VCaP (cell line): ENCODE measurements at regions not wholly inside any gene's neighbourhood (a gene's known extent, or its start where the extent isn't known, plus 50 kb on each side); places are given as distances from the start of the nearest gene placed in this dataset.
A peak's percentile ranks its signal among the peaks of the same experiment; 100 is the strongest.

ENCODE experiments used
- H3K27ac ChIP-seq: fragments of 450-650 bp; 2 replicates; pipeline ENCODE4 v1.5.1; 2017
- CTCF ChIP-seq: fragments of 450-650 bp; conservative IDR thresholded peaks from 2 replicates; pipeline ENCODE4 v1.5.1; 2017; ENCODE audit warnings: mild to moderate bottlenecking, moderate library complexity

GRCh38 chr3:18295171-18295920, 129.8 kb downstream of the SATB1 start:
- TF ChIP-seq CTCF, result peak; percentile 58
- H3K27ac ChIP-seq, result no peak overlapping the region

GRCh38 chr3:18290157-18290556, 135.0 kb downstream of the SATB1 start:
- TF ChIP-seq CTCF, result no peak
- no peak overlapping the region for H3K27ac ChIP-seq

GRCh38 chr3:18288243-18288642, 136.9 kb downstream of the SATB1 start:
- no peak overlapping the region for H3K27ac ChIP-seq
- no peak for TF ChIP-seq CTCF

- no peak for TF ChIP-seq CTCF
- H3K27ac ChIP-seq, result no peak overlapping the region
Observed at GRCh38 chr3:18284716-18285115, 140.4 kb downstream of the SATB1 start.

- no peak for TF ChIP-seq CTCF
- H3K27ac ChIP-seq, result no peak overlapping the region
Observed at GRCh38 chr3:18283680-18284079, 141.5 kb downstream of the SATB1 start.

GRCh38 chr3:18282507-18282906, 142.6 kb downstream of the SATB1 start:
- H3K27ac ChIP-seq, result no peak overlapping the region
- TF ChIP-seq CTCF, result no peak

- H3K27ac ChIP-seq, result no peak overlapping the region
- TF ChIP-seq CTCF, result no peak
Observed at GRCh38 chr3:18279226-18279737, 145.9 kb downstream of the SATB1 start.
